Endothelial cell (in vitro differentiated cells): ENCODE measurements at regions not wholly inside any gene's neighbourhood (a gene's known extent, or its start where the extent isn't known, plus 50 kb on each side); places are given as distances from the start of the nearest gene placed in this dataset.
"Not testable (repeated sequence)": the region's sequence is repeated elsewhere in the genome, so short reads cannot be mapped to it uniquely, and the experiment has no call there.

Source experiments
- DNase-seq: peaks from one replicate; pipeline ENCODE4 v3.0.0; 2021; ENCODE audit warnings: low spot score
- H3K27ac Mint-ChIP-seq: one replicate; pipeline ENCODE4 v1.8.0; 2021; ENCODE audit warnings: mixed read lengths, inconsistent platforms; ENCODE audit not compliant: unreplicated experiment
- H3K27me3 Mint-ChIP-seq: one replicate; pipeline ENCODE4 v1.8.0; 2021; ENCODE audit warnings: mild to moderate bottlenecking, moderate library complexity, mixed read lengths, inconsistent platforms; ENCODE audit not compliant: unreplicated experiment
- H3K36me3 Mint-ChIP-seq: one replicate; pipeline ENCODE4 v1.8.0; 2021; ENCODE audit warnings: mild to moderate bottlenecking, low read depth, mixed read lengths, inconsistent platforms; ENCODE audit not compliant: unreplicated experiment
- H3K4me1 Mint-ChIP-seq: one replicate; pipeline ENCODE4 v1.8.0; 2021; ENCODE audit warnings: mild to moderate bottlenecking, mixed read lengths, inconsistent platforms; ENCODE audit not compliant: unreplicated experiment
- H3K4me3 Mint-ChIP-seq: one replicate; pipeline ENCODE4 v1.8.0; 2021; ENCODE audit warnings: mild to moderate bottlenecking, mixed read lengths, inconsistent platforms; ENCODE audit not compliant: unreplicated experiment
- H3K9me3 Mint-ChIP-seq: one replicate; pipeline ENCODE4 v1.8.0; 2021; ENCODE audit warnings: mixed read lengths, inconsistent platforms; ENCODE audit not compliant: unreplicated experiment
- TF ChIP-seq, protein P1 (sequence below): fragments of 200-600 bp; sonication (generic); IDR thresholded peaks from one replicate; pipeline ENCODE4 v1.5.0; 2021; ENCODE audit warnings: antibody characterized with exemption; ENCODE audit not compliant: unreplicated experiment

DNA sequence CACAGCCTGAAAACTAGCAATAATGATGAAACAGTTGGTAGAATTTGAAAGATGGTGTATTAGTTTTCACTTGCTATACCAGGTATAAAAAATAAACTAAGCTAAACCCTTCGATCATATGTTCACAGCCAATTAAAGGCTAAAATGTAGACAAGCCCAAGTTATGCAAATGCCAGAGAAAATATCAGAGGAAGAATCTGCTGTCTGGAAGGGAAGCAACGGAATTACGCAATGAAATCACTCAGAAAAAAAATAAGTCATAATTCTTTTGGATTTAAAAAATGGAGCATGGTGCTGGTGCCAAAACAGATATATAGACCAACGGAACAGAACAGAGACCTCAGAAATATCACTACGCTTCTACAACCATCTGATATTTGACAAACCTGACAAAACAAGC, 108.3 kb downstream of the ARL4C start:
- Mint-ChIP-seq H3K9me3 (no peaks in the 10 kb centered on the region), H3K36me3 (no peaks in the 10 kb centered on the region), H3K27me3 (no peaks in the 10 kb centered on the region), H3K4me1 (no peaks in the 10 kb centered on the region), H3K27ac (no peak overlapping the region), H3K4me3 (no peak overlapping the region)
- TF ChIP-seq, protein P1, sequence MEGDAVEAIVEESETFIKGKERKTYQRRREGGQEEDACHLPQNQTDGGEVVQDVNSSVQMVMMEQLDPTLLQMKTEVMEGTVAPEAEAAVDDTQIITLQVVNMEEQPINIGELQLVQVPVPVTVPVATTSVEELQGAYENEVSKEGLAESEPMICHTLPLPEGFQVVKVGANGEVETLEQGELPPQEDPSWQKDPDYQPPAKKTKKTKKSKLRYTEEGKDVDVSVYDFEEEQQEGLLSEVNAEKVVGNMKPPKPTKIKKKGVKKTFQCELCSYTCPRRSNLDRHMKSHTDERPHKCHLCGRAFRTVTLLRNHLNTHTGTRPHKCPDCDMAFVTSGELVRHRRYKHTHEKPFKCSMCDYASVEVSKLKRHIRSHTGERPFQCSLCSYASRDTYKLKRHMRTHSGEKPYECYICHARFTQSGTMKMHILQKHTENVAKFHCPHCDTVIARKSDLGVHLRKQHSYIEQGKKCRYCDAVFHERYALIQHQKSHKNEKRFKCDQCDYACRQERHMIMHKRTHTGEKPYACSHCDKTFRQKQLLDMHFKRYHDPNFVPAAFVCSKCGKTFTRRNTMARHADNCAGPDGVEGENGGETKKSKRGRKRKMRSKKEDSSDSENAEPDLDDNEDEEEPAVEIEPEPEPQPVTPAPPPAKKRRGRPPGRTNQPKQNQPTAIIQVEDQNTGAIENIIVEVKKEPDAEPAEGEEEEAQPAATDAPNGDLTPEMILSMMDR = no peak
- no peak for DNase-seq

DNA sequence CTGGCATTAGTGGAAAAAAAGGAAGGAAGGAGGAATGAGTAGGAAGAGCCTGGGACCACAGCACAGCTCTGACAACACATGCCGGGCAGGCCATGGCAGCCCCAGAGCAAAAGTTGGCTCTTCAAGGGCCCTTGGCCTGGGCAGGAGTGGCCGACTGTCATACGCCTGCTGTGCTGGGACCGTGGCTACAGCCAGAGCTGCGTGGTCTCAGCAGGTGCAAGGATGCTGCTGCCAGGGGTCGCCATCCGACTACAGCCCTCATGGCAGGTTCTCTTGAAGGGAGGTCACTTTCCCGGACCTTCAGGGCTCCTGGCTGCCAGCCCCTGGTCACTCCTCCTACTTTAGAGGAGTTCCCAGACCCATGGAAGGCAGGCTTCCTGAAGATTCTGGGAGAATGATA, 109.9 kb downstream of the ARL4C start:
- Mint-ChIP-seq H3K36me3 (no peaks in the 10 kb centered on the region), H3K9me3 (no peaks in the 10 kb centered on the region), H3K4me3 (no peak overlapping the region), H3K27me3 (no peaks in the 10 kb centered on the region), H3K4me1 (no peaks in the 10 kb centered on the region), H3K27ac (no peak overlapping the region)
- TF ChIP-seq, protein P1 = no peak
- no peak for DNase-seq

DNA sequence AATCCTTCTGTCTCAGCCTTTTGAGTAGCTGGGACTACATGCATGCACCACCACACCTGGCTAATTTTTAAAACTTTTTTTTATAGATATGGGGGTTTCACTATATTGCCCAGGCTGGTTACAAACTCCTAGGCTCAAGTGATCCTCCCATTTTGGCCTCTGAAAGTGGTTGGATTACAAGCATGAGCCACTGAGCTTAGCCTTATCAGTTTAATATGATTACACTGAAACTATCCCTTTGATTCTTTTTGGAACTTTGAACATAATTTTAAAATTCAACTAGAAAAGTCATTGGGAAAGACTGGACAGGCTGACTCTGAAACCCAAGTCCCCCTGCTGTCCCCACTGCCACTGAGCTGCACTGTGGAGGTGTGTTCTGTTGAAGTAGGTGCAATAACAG, 114.8 kb downstream of the ARL4C start:
- no peak overlapping the region for H3K27ac Mint-ChIP-seq
- no peaks in the 10 kb centered on the region for H3K36me3 Mint-ChIP-seq
- no peak for DNase-seq
- H3K9me3 Mint-ChIP-seq = no peaks in the 10 kb centered on the region
- H3K4me3 Mint-ChIP-seq = no peak overlapping the region
- peaks cover 6% of the 10 kb centered on the region for H3K4me1 Mint-ChIP-seq
- TF ChIP-seq, protein P1 = no peak
- peaks cover 4% of the 10 kb centered on the region for H3K27me3 Mint-ChIP-seq

DNA sequence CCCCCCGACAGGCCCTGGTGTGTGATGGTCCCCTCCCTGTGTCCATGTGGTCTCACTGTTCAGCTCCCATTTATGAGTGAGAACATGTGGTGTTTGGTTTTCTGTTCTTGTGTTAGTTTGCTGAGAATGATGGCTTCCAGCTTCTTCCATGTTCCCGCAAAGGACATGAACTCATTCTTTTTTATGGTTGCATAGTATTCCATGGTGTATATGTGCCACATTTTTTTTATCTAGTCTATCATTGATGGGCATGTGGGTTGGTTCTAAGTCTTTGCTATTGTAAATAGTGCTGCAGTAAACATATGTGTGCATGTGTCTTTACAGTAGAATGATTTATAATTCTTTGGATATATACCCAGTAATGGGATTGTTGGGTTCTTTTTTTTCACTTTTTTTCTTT, 117.9 kb downstream of the ARL4C start:
- not testable (repeated sequence) for H3K4me1 Mint-ChIP-seq, DNase-seq, H3K36me3 Mint-ChIP-seq, H3K9me3 Mint-ChIP-seq, H3K27ac Mint-ChIP-seq, H3K4me3 Mint-ChIP-seq, H3K27me3 Mint-ChIP-seq

DNA sequence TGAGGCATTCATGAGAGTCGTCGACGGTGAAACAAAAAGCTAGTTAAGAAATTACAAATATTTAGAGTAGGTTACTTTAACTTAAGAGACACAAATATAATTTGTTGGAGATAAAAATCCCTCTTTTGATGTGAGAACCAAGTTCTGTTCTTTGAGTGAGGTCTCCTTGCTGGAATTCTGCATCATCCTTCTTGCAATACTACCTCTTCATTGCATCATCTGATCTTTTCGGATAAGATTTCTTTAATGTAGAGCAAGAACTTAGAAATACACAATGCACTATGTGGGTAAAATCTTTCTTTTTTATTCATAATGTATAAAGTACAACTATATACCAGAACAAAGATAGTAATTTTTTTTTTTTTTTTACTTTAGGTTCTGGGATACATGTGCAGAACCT, 118.4 kb downstream of the ARL4C start:
- H3K4me3 Mint-ChIP-seq = no peak overlapping the region
- H3K9me3 Mint-ChIP-seq = no peaks in the 10 kb centered on the region
- DNase-seq = no peak
- peaks cover 8% of the 10 kb centered on the region for H3K27me3 Mint-ChIP-seq
- no peaks in the 10 kb centered on the region for H3K36me3 Mint-ChIP-seq
- peaks cover 6% of the 10 kb centered on the region for H3K4me1 Mint-ChIP-seq
- TF ChIP-seq, protein P1 = no peak
- H3K27ac Mint-ChIP-seq = no peak overlapping the region
